H1 (cell line): ENCODE measurements at regions not wholly inside any gene's neighbourhood (a gene's known extent, or its start where the extent isn't known, plus 50 kb on each side); places are given as distances from the start of the nearest gene placed in this dataset.

ENCODE experiments used
- CTCF ChIA-PET: fragments of 300-600 bp; sonication (Branson Sonifier 250); formaldehyde crosslinking; loops from one replicate; lab custom pipeline; 2021; ENCODE audit not compliant: partially characterized antibody; lab: Charles Lee
- POLR2A ChIA-PET: fragments of 300-600 bp; sonication (Branson Sonifier 250); formaldehyde crosslinking; loops from one replicate; lab custom pipeline; 2021; ENCODE audit warnings: inconsistent platforms; ENCODE audit not compliant: partially characterized antibody; lab: Charles Lee
- DNase-seq, 2 experiments: peaks; one replicate each; pipeline versions ENCODE4 v3.0.0 to v3.0.0-alpha.2; 2010 to 2022; ENCODE audit warnings: low spot score in 2 of 2, low read depth in 1 of 2, mixed read lengths in 1 of 2
- FAIRE-seq: peaks from 2 replicates; lab custom pipeline; 2011; peaks lifted over from hg19 to GRCh38; lab: Jason Lieb, UNC
- H2AFZ ChIP-seq: 2 replicates; pipeline ENCODE4 v1.8.1; 2012; ENCODE audit warnings: low read length, inconsistent platforms
- H2AK5ac ChIP-seq: 2 replicates; pipeline ENCODE4 v1.6.1; 2013; ENCODE audit warnings: low read depth, low read length
- H2BK120ac ChIP-seq: replicated peaks from 2 replicates; pipeline ENCODE3; 2013; ENCODE audit warnings: low read depth, low read length, inconsistent platforms
- H2BK12ac ChIP-seq: 2 replicates; pipeline ENCODE4 v1.6.1; 2013; ENCODE audit warnings: low read depth, low read length
- H2BK15ac ChIP-seq: 2 replicates; pipeline ENCODE4 v1.6.1; 2013; ENCODE audit warnings: low read length
- H2BK20ac ChIP-seq: 2 replicates; pipeline ENCODE4 v1.6.1; 2013; ENCODE audit warnings: low read length
- H2BK5ac ChIP-seq: 2 replicates; pipeline ENCODE4 v1.6.1; 2013; ENCODE audit warnings: low read depth, low read length
- H3K14ac ChIP-seq: 2 replicates; pipeline ENCODE4 v1.6.1; 2013; ENCODE audit warnings: inconsistent platforms; ENCODE audit not compliant: insufficient read length
- H3K18ac ChIP-seq: 2 replicates; pipeline ENCODE4 v1.6.1; 2013; ENCODE audit warnings: low read length; ENCODE audit errors: extremely low read depth
- H3K23ac ChIP-seq: 2 replicates; pipeline ENCODE4 v1.6.1; 2013; ENCODE audit warnings: inconsistent platforms; ENCODE audit not compliant: insufficient read length
- H3K23me2 ChIP-seq: 2 replicates; pipeline ENCODE4 v1.6.1; 2013; ENCODE audit warnings: low read depth, low read length
- H3K27ac ChIP-seq: 2 replicates; pipeline ENCODE4 v1.6.1; 2011; ENCODE audit warnings: low read depth, low read length, inconsistent platforms
- H3K27me3 ChIP-seq, 4 experiments: replicated peaks in 1 of 4; 1 replicate in 1 of 4; 2 replicates in 3 of 4; pipeline versions ENCODE4 v1.6.1 to v1.8.1; 2011 to 2013; ENCODE audit warnings: low read length in 3 of 4, mild to moderate bottlenecking in 3 of 4, inconsistent platforms in 2 of 4, mixed read lengths in 2 of 4, moderate library complexity in 1 of 4; ENCODE audit not compliant: control insufficient read depth in 3 of 4, insufficient read depth in 3 of 4; ENCODE audit errors: extremely low read depth in 1 of 4
- H3K36me3 ChIP-seq, 4 experiments: 2 replicates each; pipeline versions ENCODE4 v1.6.1 to v1.8.1; 2011 to 2013; ENCODE audit warnings: mild to moderate bottlenecking in 4 of 4, low read length in 3 of 4, moderate library complexity in 2 of 4, control low read depth in 1 of 4, inconsistent platforms in 1 of 4; ENCODE audit not compliant: insufficient read depth in 4 of 4, control insufficient read depth in 2 of 4
- H3K4ac ChIP-seq: replicated peaks from 2 replicates; pipeline ENCODE3; 2013; ENCODE audit warnings: low read length, low read depth, mixed read lengths, inconsistent platforms; ENCODE audit not compliant: insufficient read length
- H3K4me1 ChIP-seq, 4 experiments: replicated peaks in 1 of 4; 1 replicate in 1 of 4; 2 replicates in 3 of 4; pipeline versions ENCODE4 v1.6.1 to v1.8.1; 2011 to 2013; ENCODE audit warnings: low read length in 3 of 4, inconsistent platforms in 2 of 4, mixed read lengths in 1 of 4; ENCODE audit not compliant: insufficient read depth in 4 of 4, control insufficient read depth in 3 of 4
- H3K4me2 ChIP-seq, 2 experiments: 2 replicates each; pipeline versions ENCODE4 v1.6.1 to v1.8.1; 2011 to 2013; ENCODE audit warnings: low read depth in 2 of 2, low read length in 2 of 2, control low read depth in 1 of 2, inconsistent platforms in 1 of 2, mild to moderate bottlenecking in 1 of 2; ENCODE audit not compliant: insufficient read depth in 1 of 2
- H3K4me3 ChIP-seq, 4 experiments: fragments of 200-600, 300-600 bp in 1 of 4; sonication (generic), shearing (Covaris generic), sonication (Bioruptor Twin) in 1 of 4; 2 replicates each; pipeline versions ENCODE4 v1.5.1 to v1.8.1; 2011 to 2016; ENCODE audit warnings: low read length in 4 of 4, low read depth in 3 of 4, control low read depth in 2 of 4, inconsistent platforms in 2 of 4, mild to moderate bottlenecking in 2 of 4, mixed read lengths in 1 of 4, moderate library complexity in 1 of 4; ENCODE audit not compliant: insufficient read depth in 2 of 4; ENCODE audit errors: extremely low read depth in 1 of 4
- H3K56ac ChIP-seq: replicated peaks from 2 replicates; pipeline ENCODE3; 2013; ENCODE audit warnings: low read depth, mild to moderate bottlenecking, mixed read lengths, low read length, inconsistent platforms; ENCODE audit not compliant: insufficient read length
- H3K79me1 ChIP-seq: 2 replicates; pipeline ENCODE4 v1.6.1; 2013; ENCODE audit warnings: low read depth, low read length, control low read depth
- H3K79me2 ChIP-seq, 2 experiments: 2 replicates each; pipeline versions ENCODE4 v1.6.1 to v1.8.1; 2012 to 2013; ENCODE audit warnings: low read length in 2 of 2, mild to moderate bottlenecking in 2 of 2, inconsistent platforms in 1 of 2; ENCODE audit not compliant: insufficient read depth in 2 of 2, control insufficient read depth in 1 of 2
- H3K9ac ChIP-seq, 4 experiments: replicated peaks in 1 of 4; 1 replicate in 1 of 4; 2 replicates in 3 of 4; pipeline versions ENCODE4 v1.6.1 to v1.8.1; 2011 to 2013; ENCODE audit warnings: low read depth in 3 of 4, low read length in 3 of 4, control low read depth in 2 of 4, mild to moderate bottlenecking in 2 of 4, moderate library complexity in 2 of 4, inconsistent platforms in 1 of 4; ENCODE audit errors: extremely low read depth in 1 of 4
- H3K9me3 ChIP-seq, 2 experiments: 2 replicates each; pipeline versions ENCODE4 v1.6.1 to v1.8.1; 2012 to 2013; ENCODE audit warnings: mild to moderate bottlenecking in 2 of 2, moderate library complexity in 2 of 2, control low read depth in 1 of 2, inconsistent platforms in 1 of 2, low read depth in 1 of 2, low read length in 1 of 2, mixed read lengths in 1 of 2; ENCODE audit not compliant: insufficient read depth in 2 of 2
- H4K20me1 ChIP-seq, 2 experiments: replicated peaks in 1 of 2; 2 replicates each; pipeline versions ENCODE3 to v1.8.1; 2011 to 2013; ENCODE audit warnings: inconsistent platforms in 2 of 2, low read length in 2 of 2, mild to moderate bottlenecking in 1 of 2; ENCODE audit not compliant: insufficient read depth in 2 of 2, control insufficient read depth in 1 of 2
- H4K5ac ChIP-seq: 2 replicates; pipeline ENCODE4 v1.6.1; 2013; ENCODE audit warnings: low read length, low read depth, mixed read lengths, inconsistent platforms; ENCODE audit not compliant: insufficient read length
- H4K8ac ChIP-seq: 2 replicates; pipeline ENCODE4 v1.8.0; 2013; ENCODE audit warnings: mild to moderate bottlenecking, moderate library complexity, low read length, inconsistent platforms; ENCODE audit not compliant: insufficient read depth; ENCODE audit errors: extremely low read depth
- H4K91ac ChIP-seq: replicated peaks from 2 replicates; pipeline ENCODE3; 2013; ENCODE audit warnings: low read length, mixed read lengths, inconsistent platforms; ENCODE audit not compliant: insufficient read length
- CEBPB ChIP-seq: IDR thresholded peaks from 2 replicates; pipeline ENCODE4 v1.6.1; 2012; ENCODE audit warnings: low read depth, low read length
- CREB1 ChIP-seq: IDR thresholded peaks from 2 replicates; pipeline ENCODE4 v1.6.1; 2012; ENCODE audit warnings: inconsistent platforms
- CTBP2 ChIP-seq: IDR thresholded peaks from 2 replicates; pipeline ENCODE4 v1.7.0; 2011; ENCODE audit warnings: borderline replicate concordance, mild to moderate bottlenecking, moderate library complexity, mixed read lengths, low read length; ENCODE audit not compliant: insufficient read depth, insufficient read length
- EP300 ChIP-seq, 2 experiments: IDR thresholded peaks; 1 replicate in 1 of 2; 2 replicates in 1 of 2; pipeline ENCODE4 v1.6.1; 2011 to 2012; ENCODE audit warnings: low read depth in 2 of 2, low read length in 2 of 2, mild to moderate bottlenecking in 2 of 2, borderline replicate concordance in 1 of 2, inconsistent platforms in 1 of 2, moderate library complexity in 1 of 2
- GTF2F1 ChIP-seq: IDR thresholded peaks from 2 replicates; pipeline ENCODE4 v1.6.1; 2012; ENCODE audit warnings: low read depth, low read length, improper control_type of control experiment, borderline replicate concordance
- MAFK ChIP-seq: IDR thresholded peaks from 2 replicates; pipeline ENCODE4 v1.6.1; 2012; ENCODE audit warnings: low read depth, mild to moderate bottlenecking, improper control_type of control experiment, low read length
- NANOG ChIP-seq: IDR thresholded peaks from 2 replicates; pipeline ENCODE4 v1.6.1; 2011; ENCODE audit warnings: low read length, low read depth, mild to moderate bottlenecking, inconsistent platforms; ENCODE audit not compliant: insufficient read depth, poor library complexity, severe bottlenecking
- SIX5 ChIP-seq: IDR thresholded peaks from 2 replicates; pipeline ENCODE4 v1.6.1; 2011; ENCODE audit warnings: mild to moderate bottlenecking, low read depth, low read length
- SP1 ChIP-seq: IDR thresholded peaks from 2 replicates; pipeline ENCODE4 v1.6.1; 2011; ENCODE audit warnings: low read depth, low read length
- SUZ12 ChIP-seq: fragments of 200-600 bp; sonication (generic); IDR thresholded peaks from 2 replicates; pipeline ENCODE4 v1.6.1; 2012; ENCODE audit warnings: mild to moderate bottlenecking, inconsistent platforms, low read length, moderate library complexity, mixed read lengths
- TBP ChIP-seq: IDR thresholded peaks from 2 replicates; pipeline ENCODE4 v1.6.1; 2011; ENCODE audit warnings: low read depth, low read length, improper control_type of control experiment
- TEAD4 ChIP-seq: IDR thresholded peaks from 2 replicates; pipeline ENCODE4 v1.6.1; 2012; ENCODE audit warnings: low read depth, low read length, inconsistent platforms, mixed read lengths
- ZNF274 ChIP-seq: IDR thresholded peaks from 2 replicates; pipeline ENCODE4 v1.7.0; 2012; ENCODE audit warnings: low read length, borderline replicate concordance; ENCODE audit errors: extremely low read depth
- WGBS, 2 experiments: shearing (Covaris generic) in 1 of 2; methylation state at CpG; one replicate each; pipeline versions ENCODE4 v1.1.6 to v1.1.7; 2013 to 2015; ENCODE audit warnings: low lambda C conversion rate in 2 of 2, mixed read lengths in 2 of 2, inconsistent platforms in 1 of 2, low coverage in 1 of 2, missing lambda C conversion rate in 1 of 2; ENCODE audit not compliant: insufficient replicate concordance in 2 of 2, insufficient coverage in 1 of 2, insufficient read length in 1 of 2; ENCODE audit errors: extremely low coverage in 1 of 2, missing lambda C conversion rate in 1 of 2; 5-methylcytosine and 5-hydroxymethylcytosine counted together
- TF ChIP-seq, protein P1 (sequence below): IDR thresholded peaks from 2 replicates; pipeline ENCODE4 v1.6.1; 2011; ENCODE audit warnings: low read length, improper control_type of control experiment

DNA sequence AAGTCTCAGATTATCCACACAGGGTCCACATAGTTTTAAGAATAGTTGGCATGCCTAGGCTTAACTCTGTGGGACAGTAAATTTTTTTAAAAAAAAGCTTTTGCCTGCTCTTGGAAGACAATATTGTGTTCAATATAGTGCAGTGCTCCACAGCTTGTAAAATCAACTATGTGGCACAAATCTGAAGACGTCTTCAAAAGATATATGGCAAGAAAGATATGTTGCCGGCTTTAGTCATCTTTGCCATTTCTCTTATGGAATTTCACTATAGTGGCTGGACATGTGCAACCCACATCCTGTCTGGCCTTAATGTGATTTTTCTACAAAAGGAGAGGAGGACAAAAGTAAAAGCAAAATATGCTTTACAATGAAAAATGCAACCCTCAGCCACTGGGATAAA lies 90.5 kb downstream of the MGST1 start:
- no peak for DNase-seq
- Histone ChIP-seq H3K14ac (no peak overlapping the region), H3K79me1 (no peaks in the 10 kb centered on the region), H4K91ac (no peak overlapping the region), H2BK20ac (no peak overlapping the region), H2BK12ac (no peak overlapping the region), H4K20me1 (no peaks in the 10 kb centered on the region), H3K36me3 (no peaks in the 10 kb centered on the region), H2AK5ac (no peak overlapping the region), H2BK120ac (no peak overlapping the region), H4K5ac (no peak overlapping the region), H3K9ac (no peak overlapping the region), H3K27me3 (no peaks in the 10 kb centered on the region), H2BK15ac (no peak overlapping the region), H3K4me3 (no peak overlapping the region), H3K4ac (no peak overlapping the region), H3K23ac (no peak overlapping the region), H2AFZ (no peak overlapping the region), H3K9me3 (no peaks in the 10 kb centered on the region; a peak in 1 of 4 replicates), H3K18ac (no peak overlapping the region), H4K8ac (no peak overlapping the region), H3K23me2 (no peaks in the 10 kb centered on the region), H3K4me1 (0 out of 7 replicates have a peak, but pooled peaks cover 0 to 2% (median 0%) of the 10 kb centered on the region in 4 experiments), H3K4me2 (no peak overlapping the region), H2BK5ac (no peak overlapping the region), H3K79me2 (no peaks in the 10 kb centered on the region), H3K27ac (no peak overlapping the region), H3K56ac (no peak overlapping the region)
- CTCF ChIA-PET: interaction anchor here (0.7 kb wide), 1 partner anchor 185 kb away, joined by 4 read pairs; no protein-coding TSS in a partner anchor
- FAIRE-seq: no peak
- POLR2A ChIA-PET: no interaction called here
- 91% methylated on average over 2 of the region's 2 CpGs; no CpG with 5 or more reads in 1 of the 2 experiments for WGBS, 2 experiments
- no peak for TF ChIP-seq EP300 (IDR thresholded peaks at IDR 0.05; ENCODE audit: borderline replicate concordance in 1 of 2, low read depth in 2 of 2, low read length in 2 of 2)
- TF ChIP-seq SIX5: no peak
- TF ChIP-seq CTBP2: no peak
- TF ChIP-seq TBP: no peak
- no peak for TF ChIP-seq ZNF274
- no peak for TF ChIP-seq MAFK
- TF ChIP-seq NANOG: no peak
- TF ChIP-seq, protein P1, sequence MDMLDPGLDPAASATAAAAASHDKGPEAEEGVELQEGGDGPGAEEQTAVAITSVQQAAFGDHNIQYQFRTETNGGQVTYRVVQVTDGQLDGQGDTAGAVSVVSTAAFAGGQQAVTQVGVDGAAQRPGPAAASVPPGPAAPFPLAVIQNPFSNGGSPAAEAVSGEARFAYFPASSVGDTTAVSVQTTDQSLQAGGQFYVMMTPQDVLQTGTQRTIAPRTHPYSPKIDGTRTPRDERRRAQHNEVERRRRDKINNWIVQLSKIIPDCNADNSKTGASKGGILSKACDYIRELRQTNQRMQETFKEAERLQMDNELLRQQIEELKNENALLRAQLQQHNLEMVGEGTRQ: no peak
- no peak for TF ChIP-seq SP1
- no peak for TF ChIP-seq SUZ12
- TF ChIP-seq GTF2F1: no peak
- TF ChIP-seq TEAD4: no peak
- TF ChIP-seq CEBPB: no peak
- no peak for TF ChIP-seq CREB1
